Liver (tissue), 3 donors: ENCODE measurements at regions not wholly inside any gene's neighbourhood (a gene's known extent, or its start where the extent isn't known, plus 50 kb on each side); places are given as distances from the start of the nearest gene placed in this dataset.

ENCODE experiments used
- CTCF ChIP-seq: fragments of 150-350 bp; IDR thresholded peaks from 2 replicates; pipeline ENCODE4 v1.5.1; 2017; ENCODE audit warnings: improper control_type of control experiment, low read depth, low read length; ENCODE audit not compliant: missing input control
- EGR1 ChIP-seq, 2 donors: IDR thresholded peaks; 2 replicates each; pipeline ENCODE4 v1.6.1; 2016 to 2018; ENCODE audit warnings: antibody characterized with exemption in 2 of 2, low read depth in 2 of 2
- FOXA1 ChIP-seq: IDR thresholded peaks from 2 replicates; pipeline ENCODE4 v1.6.1; 2016; ENCODE audit warnings: antibody characterized with exemption
- FOXA2 ChIP-seq: IDR thresholded peaks from 2 replicates; pipeline ENCODE4 v1.6.1; 2016; ENCODE audit warnings: antibody characterized with exemption
- GABPA ChIP-seq, 2 donors: IDR thresholded peaks in 1 of 2; conservative IDR thresholded peaks in 1 of 2; 2 replicates each; pipeline ENCODE4 v1.6.1; 2016; ENCODE audit warnings: antibody characterized with exemption in 2 of 2, mild to moderate bottlenecking in 1 of 2, moderate library complexity in 1 of 2
- HNF4G ChIP-seq: IDR thresholded peaks from 2 replicates; pipeline ENCODE4 v1.6.1; 2016; ENCODE audit warnings: antibody characterized with exemption
- MAX ChIP-seq: IDR thresholded peaks from 2 replicates; pipeline ENCODE4 v1.6.1; 2016; ENCODE audit warnings: antibody characterized with exemption
- RAD21 ChIP-seq, 2 donors: IDR thresholded peaks; 2 replicates each; pipeline ENCODE4 v1.6.1; 2016; ENCODE audit warnings: antibody characterized with exemption in 2 of 2, mild to moderate bottlenecking in 2 of 2
- REST ChIP-seq: IDR thresholded peaks from 2 replicates; pipeline ENCODE4 v1.6.1; 2016; ENCODE audit warnings: antibody characterized with exemption, mild to moderate bottlenecking
- RXRA ChIP-seq, 2 donors: IDR thresholded peaks; 2 replicates each; pipeline ENCODE4 v1.6.1; 2017 to 2018; ENCODE audit warnings: antibody characterized with exemption in 2 of 2, mild to moderate bottlenecking in 1 of 2
- SP1 ChIP-seq: IDR thresholded peaks from 2 replicates; pipeline ENCODE4 v1.6.1; 2018; ENCODE audit warnings: antibody characterized with exemption, mild to moderate bottlenecking
- TAF1 ChIP-seq: conservative IDR thresholded peaks from 2 replicates; pipeline ENCODE4 v1.6.1; 2016; ENCODE audit warnings: antibody characterized with exemption, mild to moderate bottlenecking
- YY1 ChIP-seq: IDR thresholded peaks from 2 replicates; pipeline ENCODE4 v1.6.1; 2016; ENCODE audit warnings: antibody characterized with exemption, mild to moderate bottlenecking
- ZBTB33 ChIP-seq: IDR thresholded peaks from 2 replicates; pipeline ENCODE4 v1.6.1; 2016; ENCODE audit warnings: antibody characterized with exemption
- donor health status: healthy.
- donor health status: healthy.

GRCh38 chr9:84598921-84599636 lies 70.5 kb upstream of the NTRK2 start:
- no peak for TF ChIP-seq MAX
- no peak for TF ChIP-seq CTCF
- TF ChIP-seq RAD21 (IDR thresholded peaks at IDR 0.05), result no peak
- no peak for TF ChIP-seq TAF1
- TF ChIP-seq ZBTB33, result no peak
- no peak for TF ChIP-seq FOXA1
- TF ChIP-seq SP1, result no peak
- TF ChIP-seq FOXA2, result no peak
- TF ChIP-seq EGR1 (IDR thresholded peaks at IDR 0.05; ENCODE audit: low read depth in 2 of 2), result no peak
- no peak for TF ChIP-seq RXRA (IDR thresholded peaks at IDR 0.05)
- TF ChIP-seq YY1, result no peak
- TF ChIP-seq REST, result no peak
- TF ChIP-seq HNF4G, result no peak
- no peak for TF ChIP-seq GABPA (IDR thresholded peaks at IDR 0.05 in 1 of 2, conservative IDR thresholded peaks at IDR 0.05 in 1 of 2)
